ENCODE measurements at regions not wholly inside any gene's neighbourhood (a gene's known extent, or its start where the extent isn't known, plus 50 kb on each side); places are given as distances from the start of the nearest gene placed in this dataset.
"Not testable (repeated sequence)": the region's sequence is repeated elsewhere in the genome, so short reads cannot be mapped to it uniquely, and the experiment has no call there.

- H3K27me3 ChIP-seq (ENCODE audit: control insufficient read depth in 1 of 2, insufficient read depth in 2 of 2, low read length in 2 of 2), result no peaks in the 10 kb centered on the region
- no peaks in the 10 kb centered on the region for H3K9me3 ChIP-seq (ENCODE audit: control insufficient read depth in 1 of 2, insufficient read depth in 1 of 2, low read length in 2 of 2)
- no peak for ATAC-seq (ENCODE audit: poor library complexity)
- H3K4me1 ChIP-seq (ENCODE audit: insufficient read depth, low read length), result no peaks in the 10 kb centered on the region
- POLR2A ChIA-PET, result no interaction called here
- H3K36me3 ChIP-seq (ENCODE audit: insufficient read depth, low read length), result no peaks in the 10 kb centered on the region
- H3K27me3 Mint-ChIP-seq, result no peaks in the 10 kb centered on the region
- no peak overlapping the region for H3K27ac ChIP-seq (ENCODE audit: low read depth in 1 of 2, low read length in 2 of 2)
- intact Hi-C loops (cut with DNase I, micrococcal nuclease), result no loop called here
- CTCF ChIA-PET, result no interaction called here
- H3K36me3 Mint-ChIP-seq (ENCODE audit: low read depth), result no peaks in the 10 kb centered on the region
- no peak overlapping the region for H3K27ac Mint-ChIP-seq
- no peak overlapping the region for H3K4me3 ChIP-seq (ENCODE audit: low read length)
- no peak for DNase-seq
- no peaks in the 10 kb centered on the region for H3K4me1 Mint-ChIP-seq (ENCODE audit: low read depth)
- H3K9me3 Mint-ChIP-seq, result peaks cover 2% of the 10 kb centered on the region
- no peak overlapping the region for H3K4me3 Mint-ChIP-seq
- TF ChIP-seq CTCF (IDR thresholded peaks at IDR 0.05), result no peak
These were observed 1077.5 kb downstream of the PCDH9 start for GRCh38 chr13:66152596-66152995.

GRCh38 chr13:66144357-66144756 is 1085.8 kb downstream of the PCDH9 start:
- H3K4me3 Mint-ChIP-seq; H3K4me3 ChIP-seq (ENCODE audit: low read length); intact Hi-C loops (cut with DNase I, micrococcal nuclease); H3K4me1 ChIP-seq (ENCODE audit: insufficient read depth, low read length); POLR2A ChIA-PET; H3K27ac Mint-ChIP-seq; H3K36me3 Mint-ChIP-seq (ENCODE audit: low read depth); H3K9me3 ChIP-seq (ENCODE audit: control insufficient read depth in 1 of 2, insufficient read depth in 1 of 2, low read length in 2 of 2); CTCF ChIA-PET; H3K27ac ChIP-seq (ENCODE audit: low read depth in 1 of 2, low read length in 2 of 2); DNase-seq; H3K27me3 ChIP-seq (ENCODE audit: control insufficient read depth in 1 of 2, insufficient read depth in 2 of 2, low read length in 2 of 2); H3K36me3 ChIP-seq (ENCODE audit: insufficient read depth, low read length); ATAC-seq (ENCODE audit: poor library complexity); H3K27me3 Mint-ChIP-seq; H3K4me1 Mint-ChIP-seq (ENCODE audit: low read depth): not testable (repeated sequence)
- H3K9me3 Mint-ChIP-seq, result peaks cover 12% of the 10 kb centered on the region

DNA sequence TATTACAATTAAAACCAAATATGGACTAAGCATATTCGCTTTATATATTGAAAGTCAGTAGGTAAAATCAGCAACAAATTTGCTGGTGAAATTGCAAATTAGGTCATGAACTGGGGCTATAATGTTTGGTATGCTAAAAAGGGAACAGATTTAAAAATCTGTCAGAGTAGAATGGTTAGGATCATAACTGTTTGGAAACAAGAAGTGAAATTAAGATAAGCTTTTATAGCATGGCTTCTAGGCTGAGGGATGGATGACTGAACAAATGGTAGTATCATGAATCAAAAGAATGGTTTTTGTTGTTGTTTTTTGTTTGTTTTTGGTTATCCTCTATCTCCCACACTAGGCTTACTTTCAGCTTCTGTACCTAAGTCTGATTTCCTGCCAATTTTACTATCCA is 1090.4 kb downstream of the PCDH9 start:
- H3K27me3 Mint-ChIP-seq, result no peaks in the 10 kb centered on the region
- H3K4me1 ChIP-seq (ENCODE audit: insufficient read depth, low read length), result no peaks in the 10 kb centered on the region
- no peak for TF ChIP-seq CTCF (IDR thresholded peaks at IDR 0.05)
- no peaks in the 10 kb centered on the region for H3K36me3 Mint-ChIP-seq (ENCODE audit: low read depth)
- H3K36me3 ChIP-seq (ENCODE audit: insufficient read depth, low read length), result no peaks in the 10 kb centered on the region
- DNase-seq, result no peak
- POLR2A ChIA-PET, result no interaction called here
- intact Hi-C loops (cut with DNase I, micrococcal nuclease), result no loop called here
- no peak overlapping the region for H3K4me3 ChIP-seq (ENCODE audit: low read length)
- peaks cover 10% of the 10 kb centered on the region for H3K9me3 Mint-ChIP-seq
- no peaks in the 10 kb centered on the region for H3K27me3 ChIP-seq (ENCODE audit: control insufficient read depth in 1 of 2, insufficient read depth in 2 of 2, low read length in 2 of 2)
- no peak overlapping the region for H3K27ac Mint-ChIP-seq
- H3K9me3 ChIP-seq (ENCODE audit: control insufficient read depth in 1 of 2, insufficient read depth in 1 of 2, low read length in 2 of 2), result no peaks in the 10 kb centered on the region
- no peak overlapping the region for H3K4me3 Mint-ChIP-seq
- no peak overlapping the region for H3K27ac ChIP-seq (ENCODE audit: low read depth in 1 of 2, low read length in 2 of 2)
- no peak for ATAC-seq (ENCODE audit: poor library complexity)
- CTCF ChIA-PET, result no interaction called here
- no peaks in the 10 kb centered on the region for H3K4me1 Mint-ChIP-seq (ENCODE audit: low read depth)

- ChIA-PET POLR2A (no interaction called here), CTCF (no interaction called here)
- Mint-ChIP-seq H3K9me3 (peaks cover 10% of the 10 kb centered on the region), H3K4me3 (no peak overlapping the region), H3K4me1 (ENCODE audit: low read depth) (no peaks in the 10 kb centered on the region), H3K27me3 (no peaks in the 10 kb centered on the region), H3K27ac (no peak overlapping the region), H3K36me3 (ENCODE audit: low read depth) (no peaks in the 10 kb centered on the region)
- Histone ChIP-seq H3K27ac (ENCODE audit: low read depth in 1 of 2, low read length in 2 of 2) (no peak overlapping the region), H3K4me1 (ENCODE audit: insufficient read depth, low read length) (no peaks in the 10 kb centered on the region), H3K9me3 (ENCODE audit: control insufficient read depth in 1 of 2, insufficient read depth in 1 of 2, low read length in 2 of 2) (no peaks in the 10 kb centered on the region), H3K27me3 (ENCODE audit: control insufficient read depth in 1 of 2, insufficient read depth in 2 of 2, low read length in 2 of 2) (no peaks in the 10 kb centered on the region), H3K36me3 (ENCODE audit: insufficient read depth, low read length) (no peaks in the 10 kb centered on the region), H3K4me3 (ENCODE audit: low read length) (no peak overlapping the region)
- intact Hi-C loops (cut with DNase I, micrococcal nuclease), result no loop called here
- TF ChIP-seq CTCF (IDR thresholded peaks at IDR 0.05), result no peak
- DNase-seq, result no peak
- ATAC-seq (ENCODE audit: poor library complexity), result no peak
These were observed 1090.9 kb downstream of the PCDH9 start for GRCh38 chr13:66139250-66139649.
